Right lobe of liver (tissue), 6 donors: ENCODE measurements at regions not wholly inside any gene's neighbourhood (a gene's known extent, or its start where the extent isn't known, plus 50 kb on each side); places are given as distances from the start of the nearest gene placed in this dataset.

Experiments
- ATAC-seq, 4 donors: fragments of 200-7000 bp; cut with Tn5 transposase; one replicate each; pipeline ENCODE4 v1.9.1; 2020; ENCODE audit warnings: mild to moderate bottlenecking in 4 of 4, moderate library complexity in 4 of 4
- DNase-seq, 3 donors: peaks; one replicate each; pipeline ENCODE4 v3.0.0-alpha.2; 2020
- H3K27ac ChIP-seq, 3 donors: fragments of 200-600 bp; one replicate each; pipeline ENCODE4 v1.8.0; 2022
- H3K27me3 ChIP-seq, 2 donors: fragments of 200-600 bp; one replicate each; pipeline ENCODE4 v1.8.0; 2022
- H3K36me3 ChIP-seq, 4 donors: fragments of 200-600 bp; sonication (generic) in 1 of 4; one replicate each; pipeline versions ENCODE4 v1.5.1 to v1.8.0; 2017 to 2022; ENCODE audit warnings: control low read depth in 1 of 4
- H3K4me1 ChIP-seq, 4 donors: fragments of 200-600 bp; sonication (generic) in 1 of 4; one replicate each; pipeline versions ENCODE4 v1.5.1 to v1.8.0; 2017 to 2022; ENCODE audit warnings: control low read depth in 1 of 4
- H3K4me3 ChIP-seq, 3 donors: fragments of 200-600 bp; one replicate each; pipeline ENCODE4 v1.8.0; 2022
- H3K9me3 ChIP-seq, 4 donors: fragments of 200-600 bp; sonication (generic) in 1 of 4; one replicate each; pipeline versions ENCODE4 v1.5.1 to v1.8.0; 2017 to 2022; ENCODE audit warnings: control low read depth in 1 of 4
- CTCF ChIP-seq, 4 donors: fragments of 200-600 bp in 3 of 4; fragments of 450-650 bp in 1 of 4; IDR thresholded peaks; one replicate each; pipeline versions ENCODE4 v1.5.1 to v1.8.0; 2016 to 2022; ENCODE audit warnings: antibody characterized with exemption in 4 of 4, mild to moderate bottlenecking in 2 of 4
- POLR2A ChIP-seq: fragments of 450-650 bp; IDR thresholded peaks from one replicate; pipeline ENCODE4 v1.6.1; 2017; ENCODE audit warnings: antibody characterized with exemption, mild to moderate bottlenecking
- WGBS: methylation state at CpG from one replicate; pipeline ENCODE4 v1.1.6; 2018; ENCODE audit warnings: low coverage, low lambda C conversion rate; ENCODE audit not compliant: insufficient coverage; ENCODE audit errors: missing lambda C conversion rate; 5-methylcytosine and 5-hydroxymethylcytosine counted together
- intact Hi-C, 2 donors: fragments of 100-400 bp; cut with DNase I; formaldehyde crosslinking; loops; one replicate each; pipeline versions ENCODE4 v1.11.2 to v1.14.1; 2022
- donor health status: DM: no; HTN: yes; CAD: no.
- donor health status: DM: no; HTN: no; CAD: no.
- donor health status: DM: no; HTN: no; CAD: no.
- donor health status: DM: no; HTN: yes; CAD: no.
- donor health status: DM: no; HTN: yes; CAD: no.

DNA sequence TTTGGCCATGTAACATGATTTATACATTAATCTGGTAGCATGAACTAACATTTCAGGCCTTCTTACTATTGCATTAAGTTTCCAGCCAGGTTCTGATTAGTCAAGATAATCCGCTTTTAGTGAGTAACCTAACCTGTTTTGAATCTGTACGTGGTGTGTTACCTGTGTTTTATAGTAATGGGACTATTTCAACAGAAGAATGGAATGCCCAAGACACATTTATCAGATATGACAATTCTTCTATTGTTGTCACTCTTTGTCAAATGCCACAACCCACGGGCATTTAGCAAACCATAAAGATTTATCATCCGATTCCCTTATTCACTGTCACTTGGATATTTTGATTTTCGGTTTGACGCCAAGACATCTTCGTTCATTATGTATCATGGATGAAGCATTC is 117.9 kb downstream of the ETAA1 start:
- 86% methylated on average over 7 of the region's 7 CpGs for WGBS

DNA sequence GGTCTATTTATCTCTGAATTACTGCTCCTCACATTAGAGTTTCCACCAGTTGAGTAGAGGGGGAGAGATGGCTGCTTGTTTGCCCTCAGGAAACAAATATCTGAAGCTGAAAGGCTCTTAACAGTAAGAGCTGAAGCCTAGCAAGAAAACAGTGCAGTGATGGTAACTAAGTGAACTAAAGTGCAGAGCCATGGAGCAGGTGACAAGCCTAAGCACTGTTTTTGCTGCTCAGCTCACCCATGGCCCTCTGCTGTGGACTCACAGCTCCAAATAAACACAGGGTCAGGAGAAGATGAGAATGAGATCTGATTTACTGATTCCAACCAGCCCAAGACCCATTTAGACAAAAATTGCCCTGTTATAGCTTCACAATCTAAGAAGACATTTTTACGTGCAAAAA is 118.4 kb downstream of the ETAA1 start:
- Histone ChIP-seq H3K4me1 (no peaks in the 10 kb centered on the region), H3K9me3 (no peaks in the 10 kb centered on the region), H3K4me3 (no peak overlapping the region), H3K36me3 (no peaks in the 10 kb centered on the region), H3K27me3 (no peaks in the 10 kb centered on the region), H3K27ac (no peak overlapping the region)
- 62% methylated on average over 1 of the region's 1 CpG for WGBS
- TF ChIP-seq POLR2A = no peak
- TF ChIP-seq CTCF (IDR thresholded peaks at IDR 0.05) = no peak
- intact Hi-C loops = no loop called here
- ATAC-seq (no peak), DNase-seq (no peak)

More for the DNA sequence above, 117.9 kb downstream of the ETAA1 start:
- Histone ChIP-seq H3K27me3 (no peaks in the 10 kb centered on the region), H3K27ac (no peak overlapping the region), H3K36me3 (no peaks in the 10 kb centered on the region), H3K4me1 (no peaks in the 10 kb centered on the region), H3K4me3 (no peak overlapping the region), H3K9me3 (no peaks in the 10 kb centered on the region)
- DNase-seq (no peak), ATAC-seq (no peak)
- TF ChIP-seq POLR2A = no peak
- TF ChIP-seq CTCF (IDR thresholded peaks at IDR 0.05) = no peak
- intact Hi-C loops = no loop called here

DNA sequence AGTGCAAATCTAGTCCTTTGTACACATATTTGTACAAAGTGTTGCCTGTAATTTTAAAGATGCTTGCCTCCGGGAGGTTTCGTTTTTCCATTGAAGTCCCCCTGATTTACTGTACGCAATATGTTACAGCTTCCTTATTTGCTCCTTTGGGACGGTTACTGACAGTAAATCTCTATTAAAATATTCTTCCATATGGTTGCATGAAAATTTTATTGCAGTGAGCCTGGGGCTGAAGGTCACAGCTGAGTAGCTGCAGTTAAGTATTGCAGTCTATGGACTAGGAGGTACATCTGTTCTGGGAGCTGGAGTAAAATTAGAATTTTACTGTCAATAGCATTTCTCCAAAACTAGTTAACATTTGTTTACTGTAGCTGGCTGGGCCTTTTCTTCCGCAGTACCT is 119.2 kb downstream of the ETAA1 start:
- intact Hi-C loops = no loop called here
- no peak for ATAC-seq
- DNase-seq = no peak
- Histone ChIP-seq H3K4me3 (no peak overlapping the region), H3K9me3 (no peaks in the 10 kb centered on the region), H3K36me3 (no peaks in the 10 kb centered on the region), H3K27me3 (no peaks in the 10 kb centered on the region), H3K27ac (no peak overlapping the region), H3K4me1 (no peaks in the 10 kb centered on the region)
- WGBS = 80% methylated on average over 5 of the region's 5 CpGs
- TF ChIP-seq CTCF (IDR thresholded peaks at IDR 0.05) (no peak), POLR2A (no peak)

DNA sequence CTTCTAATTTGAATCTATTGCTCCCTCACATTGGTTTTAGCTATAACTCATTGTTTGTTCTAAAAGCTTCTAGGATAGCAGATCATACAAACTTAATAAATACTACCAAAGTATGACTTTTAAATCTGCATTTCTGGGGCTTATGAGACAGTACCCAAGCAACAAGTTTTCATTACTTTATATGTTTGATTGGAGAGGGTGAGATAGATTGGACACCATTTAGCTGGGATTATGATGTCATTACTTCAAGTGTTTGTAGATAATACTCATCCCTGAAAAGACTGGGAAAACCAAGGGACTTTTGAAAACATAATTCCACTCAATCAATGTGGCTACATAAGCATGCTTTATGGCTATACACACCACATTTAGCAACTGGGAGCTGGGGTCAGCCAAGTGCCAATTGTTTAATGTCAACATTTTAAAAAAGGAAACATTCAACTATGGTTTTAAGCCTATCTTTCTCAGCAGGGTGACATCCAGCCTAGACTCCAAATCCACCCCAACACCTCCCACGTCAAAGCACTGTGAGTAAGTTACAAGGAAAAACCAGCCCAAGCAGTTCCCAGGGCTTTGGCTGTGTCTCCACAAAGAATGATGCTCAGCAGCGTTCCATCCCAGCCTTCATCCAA is 119.9 kb downstream of the ETAA1 start:
- no peak for DNase-seq
- no peak for ATAC-seq
- H3K36me3 ChIP-seq = no peaks in the 10 kb centered on the region
- no peaks in the 10 kb centered on the region for H3K4me1 ChIP-seq
- intact Hi-C loops = no loop called here
- H3K9me3 ChIP-seq = no peaks in the 10 kb centered on the region
- TF ChIP-seq POLR2A = no peak
- no peak for TF ChIP-seq CTCF (IDR thresholded peaks at IDR 0.05)
- H3K27ac ChIP-seq = no peak overlapping the region
- no peaks in the 10 kb centered on the region for H3K27me3 ChIP-seq
- no peak overlapping the region for H3K4me3 ChIP-seq
- 30% methylated on average over 2 of the region's 2 CpGs for WGBS

GRCh38 chr2:67522148-67522547 is 125.0 kb downstream of the ETAA1 start:
- 61% methylated on average over 1 of the region's 1 CpG for WGBS
- Histone ChIP-seq H3K36me3 (no peaks in the 10 kb centered on the region), H3K9me3 (no peaks in the 10 kb centered on the region), H3K4me3 (no peak overlapping the region), H3K4me1 (no peaks in the 10 kb centered on the region), H3K27ac (no peak overlapping the region), H3K27me3 (no peaks in the 10 kb centered on the region)
- TF ChIP-seq POLR2A (no peak), CTCF (IDR thresholded peaks at IDR 0.05) (no peak)
- DNase-seq = no peak
- no peak for ATAC-seq
- intact Hi-C loops = no loop called here
